HG02973 (cell line): ENCODE measurements at regions not wholly inside any gene's neighbourhood (a gene's known extent, or its start where the extent isn't known, plus 50 kb on each side); places are given as distances from the start of the nearest gene placed in this dataset.

Source experiments
- ATAC-seq: cut with Tn5 transposase; IDR thresholded peaks from one replicate; pipeline ENCODE4 v1.9.1; 2021; ENCODE audit warnings: moderate library complexity; ENCODE audit not compliant: unreplicated experiment

GRCh38 chr3:110375751-110376518 is 695.7 kb upstream of the NECTIN3 start:
- no peak for ATAC-seq

GRCh38 chr3:110378481-110378880 is 693.1 kb upstream of the NECTIN3 start:
- no peak for ATAC-seq

- ATAC-seq: no peak
Measured at GRCh38 chr3:110381992-110382391, 689.6 kb upstream of the NECTIN3 start.

GRCh38 chr3:110383356-110383755 is 688.3 kb upstream of the NECTIN3 start:
- ATAC-seq: no peak

GRCh38 chr3:110384601-110385000 is 687.0 kb upstream of the NECTIN3 start:
- no peak for ATAC-seq

GRCh38 chr3:110389005-110389404 is 682.6 kb upstream of the NECTIN3 start:
- ATAC-seq: no peak

GRCh38 chr3:110390372-110390771 is 681.2 kb upstream of the NECTIN3 start:
- ATAC-seq: no peak

- ATAC-seq: no peak
Measured at GRCh38 chr3:110391042-110391441, 680.6 kb upstream of the NECTIN3 start.

- no peak for ATAC-seq
Measured at GRCh38 chr3:110391640-110392395, 679.8 kb upstream of the NECTIN3 start.

- no peak for ATAC-seq
Measured at GRCh38 chr3:110393941-110394340, 677.7 kb upstream of the NECTIN3 start.

- no peak for ATAC-seq
Measured at GRCh38 chr3:110397115-110397514, 674.5 kb upstream of the NECTIN3 start.

- no peak for ATAC-seq
Measured at GRCh38 chr3:110400315-110400714, 671.3 kb upstream of the NECTIN3 start.

GRCh38 chr3:110405830-110406585 is 665.6 kb upstream of the NECTIN3 start:
- ATAC-seq: no peak

- ATAC-seq: no peak
Measured at GRCh38 chr3:110413266-110413665, 658.4 kb upstream of the NECTIN3 start.

GRCh38 chr3:110413807-110414748 is 657.5 kb upstream of the NECTIN3 start:
- ATAC-seq: no peak

GRCh38 chr3:110414855-110415254 is 656.8 kb upstream of the NECTIN3 start:
- ATAC-seq: no peak

GRCh38 chr3:110419096-110419495 is 652.5 kb upstream of the NECTIN3 start:
- no peak for ATAC-seq

- no peak for ATAC-seq
Measured at GRCh38 chr3:110419601-110420000, 652.0 kb upstream of the NECTIN3 start.

- no peak for ATAC-seq
Measured at GRCh38 chr3:110420158-110420641, 651.4 kb upstream of the NECTIN3 start.

GRCh38 chr3:110423276-110423675 is 648.3 kb upstream of the NECTIN3 start:
- ATAC-seq: no peak
